NB4 (cell line): ENCODE measurements at regions not wholly inside any gene's neighbourhood (a gene's known extent, or its start where the extent isn't known, plus 50 kb on each side); places are given as distances from the start of the nearest gene placed in this dataset.

ENCODE experiments used
- POLR2A ChIP-seq: IDR thresholded peaks from 2 replicates; pipeline ENCODE4 v1.6.1; 2011; ENCODE audit warnings: mild to moderate bottlenecking; ENCODE audit not compliant: insufficient read length; ENCODE audit errors: extremely low read depth
- TF ChIP-seq, protein P1 (sequence below): IDR thresholded peaks from one replicate; pipeline ENCODE4 v1.5.1; 2012; ENCODE audit warnings: low read depth, low read length

DNA sequence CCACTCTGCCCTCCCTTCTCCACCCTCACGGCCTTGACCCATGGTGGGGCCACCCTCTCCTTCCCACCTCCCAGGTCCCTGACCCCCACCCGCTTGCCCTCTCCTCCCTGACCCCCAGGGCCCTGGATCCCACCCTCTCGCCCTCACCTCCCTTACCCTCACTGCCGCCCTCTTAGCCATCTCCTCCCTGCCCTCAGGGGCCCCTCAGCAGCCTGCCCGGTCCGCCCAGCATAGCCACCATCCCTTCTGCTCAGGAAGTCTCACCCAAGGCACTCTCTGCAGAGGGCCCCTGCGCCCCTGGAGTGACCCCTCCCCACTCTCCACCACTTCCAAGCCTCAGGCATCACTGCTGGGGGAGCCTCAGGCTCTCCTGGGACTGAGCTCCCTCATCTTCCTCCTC is 66.3 kb downstream of the MRPL36 start:
- TF ChIP-seq, protein P1, sequence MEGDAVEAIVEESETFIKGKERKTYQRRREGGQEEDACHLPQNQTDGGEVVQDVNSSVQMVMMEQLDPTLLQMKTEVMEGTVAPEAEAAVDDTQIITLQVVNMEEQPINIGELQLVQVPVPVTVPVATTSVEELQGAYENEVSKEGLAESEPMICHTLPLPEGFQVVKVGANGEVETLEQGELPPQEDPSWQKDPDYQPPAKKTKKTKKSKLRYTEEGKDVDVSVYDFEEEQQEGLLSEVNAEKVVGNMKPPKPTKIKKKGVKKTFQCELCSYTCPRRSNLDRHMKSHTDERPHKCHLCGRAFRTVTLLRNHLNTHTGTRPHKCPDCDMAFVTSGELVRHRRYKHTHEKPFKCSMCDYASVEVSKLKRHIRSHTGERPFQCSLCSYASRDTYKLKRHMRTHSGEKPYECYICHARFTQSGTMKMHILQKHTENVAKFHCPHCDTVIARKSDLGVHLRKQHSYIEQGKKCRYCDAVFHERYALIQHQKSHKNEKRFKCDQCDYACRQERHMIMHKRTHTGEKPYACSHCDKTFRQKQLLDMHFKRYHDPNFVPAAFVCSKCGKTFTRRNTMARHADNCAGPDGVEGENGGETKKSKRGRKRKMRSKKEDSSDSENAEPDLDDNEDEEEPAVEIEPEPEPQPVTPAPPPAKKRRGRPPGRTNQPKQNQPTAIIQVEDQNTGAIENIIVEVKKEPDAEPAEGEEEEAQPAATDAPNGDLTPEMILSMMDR, result no peak
- TF ChIP-seq POLR2A, result no peak
